ENCODE measurements at regions not wholly inside any gene's neighbourhood (a gene's known extent, or its start where the extent isn't known, plus 50 kb on each side); places are given as distances from the start of the nearest gene placed in this dataset.
A peak's percentile ranks its signal among the peaks of the same experiment; 100 is the strongest.

GRCh38 chr14:101241147-101241546 lies 320.1 kb upstream of the DIO3 start:
- Histone ChIP-seq H3K27ac (no peak overlapping the region), H3K4me1 (no peaks in the 10 kb centered on the region), H3K9me3 (no peaks in the 10 kb centered on the region), H3K36me3 (no peaks in the 10 kb centered on the region), H3K27me3 (peaks cover 36% of the 10 kb centered on the region), H3K4me3 (no peak overlapping the region)
- WGBS = 93% methylated on average over 2 of the region's 2 CpGs
- TF ChIP-seq POLR2A (IDR thresholded peaks at IDR 0.05) (no peak), EP300 (IDR thresholded peaks at IDR 0.05) (no peak), CTCF (IDR thresholded peaks at IDR 0.05) (no peak), POLR2AphosphoS5 (IDR thresholded peaks at IDR 0.05) (no peak)
- peak in 1 of 2 donors; percentile 16 for DNase-seq (ENCODE audit: low spot score in 2 of 2)

GRCh38 chr14:101241807-101242278 lies 319.5 kb upstream of the DIO3 start:
- Histone ChIP-seq H3K27me3 (peaks cover 30% of the 10 kb centered on the region), H3K4me1 (no peaks in the 10 kb centered on the region), H3K36me3 (no peaks in the 10 kb centered on the region), H3K4me3 (no peak overlapping the region), H3K27ac (no peak overlapping the region), H3K9me3 (no peaks in the 10 kb centered on the region)
- TF ChIP-seq POLR2AphosphoS5 (IDR thresholded peaks at IDR 0.05) = no peak
- no peak for TF ChIP-seq EP300 (IDR thresholded peaks at IDR 0.05)
- TF ChIP-seq POLR2A (IDR thresholded peaks at IDR 0.05) = no peak
- no peak for TF ChIP-seq CTCF (IDR thresholded peaks at IDR 0.05)
- DNase-seq (ENCODE audit: low spot score in 2 of 2) = peak in 1 of 2 donors; percentile 60
- 66% methylated on average over 10 of the region's 10 CpGs for WGBS

GRCh38 chr14:101242442-101243385 lies 318.6 kb upstream of the DIO3 start:
- 70% methylated on average over 22 of the region's 22 CpGs for WGBS
- Histone ChIP-seq H3K4me1 (no peaks in the 10 kb centered on the region), H3K27ac (no peak overlapping the region), H3K9me3 (no peaks in the 10 kb centered on the region), H3K36me3 (no peaks in the 10 kb centered on the region), H3K27me3 (peaks cover 32% of the 10 kb centered on the region), H3K4me3 (no peak overlapping the region)
- TF ChIP-seq POLR2A (IDR thresholded peaks at IDR 0.05) (no peak), POLR2AphosphoS5 (IDR thresholded peaks at IDR 0.05) (no peak), CTCF (IDR thresholded peaks at IDR 0.05) (no peak), EP300 (IDR thresholded peaks at IDR 0.05) (no peak)
- peak in 1 of 2 donors; percentile 67 for DNase-seq (ENCODE audit: low spot score in 2 of 2)

- no peaks in the 10 kb centered on the region for H3K4me1 ChIP-seq
- no peak for TF ChIP-seq EP300 (IDR thresholded peaks at IDR 0.05)
- no peak overlapping the region for H3K4me3 ChIP-seq
- H3K9me3 ChIP-seq = no peaks in the 10 kb centered on the region
- DNase-seq (ENCODE audit: low spot score in 2 of 2) = peak in 1 of 2 donors; percentile 44
- no peak overlapping the region for H3K27ac ChIP-seq
- 85% methylated on average over 19 of the region's 19 CpGs for WGBS
- H3K36me3 ChIP-seq = no peaks in the 10 kb centered on the region
- H3K27me3 ChIP-seq = peaks cover 32% of the 10 kb centered on the region
Observed at GRCh38 chr14:101243587-101244338, 317.5 kb upstream of the DIO3 start.

GRCh38 chr14:101246894-101247841 lies 314.1 kb upstream of the DIO3 start:
- no peak overlapping the region for H3K4me3 ChIP-seq
- 92% methylated on average over 24 of the region's 26 CpGs for WGBS
- no peaks in the 10 kb centered on the region for H3K36me3 ChIP-seq
- H3K27ac ChIP-seq = no peak overlapping the region
- peaks cover 25% of the 10 kb centered on the region for H3K27me3 ChIP-seq
- no peaks in the 10 kb centered on the region for H3K9me3 ChIP-seq
- TF ChIP-seq POLR2A (IDR thresholded peaks at IDR 0.05) (no peak), EP300 (IDR thresholded peaks at IDR 0.05) (no peak), POLR2AphosphoS5 (IDR thresholded peaks at IDR 0.05) (no peak), CTCF (IDR thresholded peaks at IDR 0.05) (no peak)
- H3K4me1 ChIP-seq = no peaks in the 10 kb centered on the region
- DNase-seq (ENCODE audit: low spot score in 2 of 2) = peak; percentile 31 to 75

Measured in suprapubic skin (tissue), 4 donors.